Mesothelial cell of epicardium (in vitro differentiated cells): ENCODE measurements at regions not wholly inside any gene's neighbourhood (a gene's known extent, or its start where the extent isn't known, plus 50 kb on each side); places are given as distances from the start of the nearest gene placed in this dataset.

ENCODE experiments used
- DNase-seq, 2 experiments: peaks; one replicate each; pipeline ENCODE4 v3.0.0; 2021; ENCODE audit warnings: low spot score in 2 of 2; ENCODE audit not compliant: unreplicated experiment in 2 of 2
- H3K27ac Mint-ChIP-seq: 2 replicates; pipeline ENCODE4 v1.8.0; 2021; ENCODE audit warnings: mixed read lengths
- H3K27me3 Mint-ChIP-seq: 2 replicates; pipeline ENCODE4 v1.8.0; 2021; ENCODE audit warnings: low read depth, mixed read lengths
- H3K36me3 Mint-ChIP-seq: 2 replicates; pipeline ENCODE4 v1.8.0; 2021; ENCODE audit warnings: mixed read lengths
- H3K4me1 Mint-ChIP-seq: 2 replicates; pipeline ENCODE4 v1.8.0; 2021; ENCODE audit warnings: mixed read lengths
- H3K4me3 Mint-ChIP-seq: 2 replicates; pipeline ENCODE4 v1.8.0; 2021; ENCODE audit warnings: mild to moderate bottlenecking, moderate library complexity, mixed read lengths
- H3K9me3 Mint-ChIP-seq: 2 replicates; pipeline ENCODE4 v1.8.0; 2021; ENCODE audit warnings: mixed read lengths
- TF ChIP-seq, protein P1 (sequence below): fragments of 200-600 bp; sonication (generic); IDR thresholded peaks from one replicate; pipeline ENCODE4 v1.5.0; 2021; ENCODE audit warnings: antibody characterized with exemption; ENCODE audit not compliant: unreplicated experiment

DNA sequence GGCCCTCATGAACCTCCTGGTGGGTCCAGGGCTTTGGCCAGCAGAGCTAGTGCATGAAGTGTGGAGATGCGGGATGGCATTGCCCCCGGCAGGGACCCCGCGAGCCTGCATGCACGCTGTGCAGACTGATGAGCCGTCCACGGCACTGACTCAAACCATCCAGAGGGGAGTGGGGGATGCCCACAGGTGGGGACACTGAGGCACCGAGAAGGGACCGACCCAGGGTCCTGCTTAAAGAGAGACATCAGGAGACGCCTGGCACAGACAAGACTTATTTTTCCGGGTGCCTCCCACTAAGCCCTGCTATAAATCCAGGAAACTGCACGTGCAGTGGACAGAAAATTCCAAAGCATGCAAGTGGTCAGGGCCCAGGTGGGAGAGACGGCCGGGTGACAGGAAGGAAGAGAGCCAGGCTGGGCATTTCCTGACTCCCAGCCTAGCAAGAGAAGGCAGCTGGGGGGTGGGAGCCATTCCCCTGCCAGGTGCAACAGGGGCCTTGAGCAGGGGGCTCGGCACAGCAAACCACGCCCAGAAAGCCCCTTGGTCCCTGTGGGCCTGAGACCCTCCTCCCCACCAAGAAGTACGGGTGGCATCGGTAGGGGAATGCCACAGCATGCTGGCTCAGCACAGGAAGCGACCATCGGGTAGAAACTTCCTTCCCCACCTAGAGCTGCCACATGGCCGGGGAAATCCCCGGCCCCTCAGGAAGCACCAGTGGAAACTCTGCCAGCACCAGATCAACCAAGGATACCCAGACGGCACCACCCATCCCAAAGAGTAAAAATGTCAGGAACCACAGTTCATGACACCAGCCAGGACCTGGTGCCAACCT, 91.5 kb downstream of the FOXL3 start:
- TF ChIP-seq, protein P1, sequence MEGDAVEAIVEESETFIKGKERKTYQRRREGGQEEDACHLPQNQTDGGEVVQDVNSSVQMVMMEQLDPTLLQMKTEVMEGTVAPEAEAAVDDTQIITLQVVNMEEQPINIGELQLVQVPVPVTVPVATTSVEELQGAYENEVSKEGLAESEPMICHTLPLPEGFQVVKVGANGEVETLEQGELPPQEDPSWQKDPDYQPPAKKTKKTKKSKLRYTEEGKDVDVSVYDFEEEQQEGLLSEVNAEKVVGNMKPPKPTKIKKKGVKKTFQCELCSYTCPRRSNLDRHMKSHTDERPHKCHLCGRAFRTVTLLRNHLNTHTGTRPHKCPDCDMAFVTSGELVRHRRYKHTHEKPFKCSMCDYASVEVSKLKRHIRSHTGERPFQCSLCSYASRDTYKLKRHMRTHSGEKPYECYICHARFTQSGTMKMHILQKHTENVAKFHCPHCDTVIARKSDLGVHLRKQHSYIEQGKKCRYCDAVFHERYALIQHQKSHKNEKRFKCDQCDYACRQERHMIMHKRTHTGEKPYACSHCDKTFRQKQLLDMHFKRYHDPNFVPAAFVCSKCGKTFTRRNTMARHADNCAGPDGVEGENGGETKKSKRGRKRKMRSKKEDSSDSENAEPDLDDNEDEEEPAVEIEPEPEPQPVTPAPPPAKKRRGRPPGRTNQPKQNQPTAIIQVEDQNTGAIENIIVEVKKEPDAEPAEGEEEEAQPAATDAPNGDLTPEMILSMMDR = no peak
- no peak overlapping the region for H3K4me3 Mint-ChIP-seq
- H3K36me3 Mint-ChIP-seq = peaks cover 14% of the 10 kb centered on the region
- H3K27ac Mint-ChIP-seq = no peak overlapping the region
- peak in 1 of 2 experiments; percentile 31 for DNase-seq
- H3K27me3 Mint-ChIP-seq = peaks cover 18% of the 10 kb centered on the region
- peaks cover 6% of the 10 kb centered on the region for H3K4me1 Mint-ChIP-seq
- peaks cover 37% of the 10 kb centered on the region for H3K9me3 Mint-ChIP-seq

GRCh38 chr7:382043-382400, 92.1 kb downstream of the FOXL3 start:
- H3K27me3 Mint-ChIP-seq = peaks cover 18% of the 10 kb centered on the region
- H3K27ac Mint-ChIP-seq = no peak overlapping the region
- TF ChIP-seq, protein P1 = no peak
- peaks cover 38% of the 10 kb centered on the region for H3K9me3 Mint-ChIP-seq
- H3K4me1 Mint-ChIP-seq = peaks cover 2% of the 10 kb centered on the region
- peaks cover 14% of the 10 kb centered on the region for H3K36me3 Mint-ChIP-seq
- no peak overlapping the region for H3K4me3 Mint-ChIP-seq
- no peak for DNase-seq

DNA sequence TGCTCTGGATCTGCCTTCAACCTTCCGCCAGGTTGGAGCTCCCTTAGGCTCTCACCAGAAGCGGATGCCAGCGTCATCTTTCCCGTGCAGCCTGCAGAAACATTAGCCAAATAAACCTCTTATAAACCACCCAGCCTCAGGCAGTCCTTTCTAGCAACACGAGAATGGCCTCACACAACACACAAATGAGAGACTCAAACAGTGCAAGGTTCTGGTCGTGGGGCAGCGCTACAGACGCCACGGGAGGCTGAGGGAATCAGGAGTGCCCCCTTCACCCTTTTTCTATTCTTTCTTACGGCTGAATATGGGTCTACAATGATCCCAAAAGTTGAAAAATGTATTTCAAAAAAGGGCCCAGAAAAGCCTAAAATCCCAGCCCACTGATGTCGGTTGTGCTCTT, 96.4 kb downstream of the FOXL3 start:
- H3K4me1 Mint-ChIP-seq = peaks cover 6% of the 10 kb centered on the region
- TF ChIP-seq, protein P1 = no peak

GRCh38 chr7:387132-388022, 97.4 kb downstream of the FOXL3 start:
- Mint-ChIP-seq H3K27ac (no peak overlapping the region), H3K4me3 (no peak overlapping the region), H3K27me3 (peaks cover 3% of the 10 kb centered on the region), H3K4me1 (peaks cover 6% of the 10 kb centered on the region), H3K9me3 (peaks cover 37% of the 10 kb centered on the region), H3K36me3 (peaks cover 14% of the 10 kb centered on the region)
- DNase-seq = peak in 1 of 2 experiments; percentile 30
- TF ChIP-seq, protein P1 = no peak

More for the DNA sequence above, 96.4 kb downstream of the FOXL3 start:
- Mint-ChIP-seq H3K9me3 (peaks cover 38% of the 10 kb centered on the region), H3K27me3 (peaks cover 8% of the 10 kb centered on the region), H3K4me3 (no peak overlapping the region), H3K27ac (no peak overlapping the region), H3K36me3 (peaks cover 11% of the 10 kb centered on the region)
- DNase-seq = no peak

GRCh38 chr7:388023-388960, 98.3 kb downstream of the FOXL3 start:
- peaks cover 34% of the 10 kb centered on the region for H3K9me3 Mint-ChIP-seq
- no peaks in the 10 kb centered on the region for H3K27me3 Mint-ChIP-seq
- DNase-seq = peak in 1 of 2 experiments; percentile 34
- H3K27ac Mint-ChIP-seq = no peak overlapping the region
- H3K4me1 Mint-ChIP-seq = peaks cover 6% of the 10 kb centered on the region
- peaks cover 14% of the 10 kb centered on the region for H3K36me3 Mint-ChIP-seq
- no peak overlapping the region for H3K4me3 Mint-ChIP-seq
- TF ChIP-seq, protein P1 = no peak
